HEK293T (cell line): ENCODE measurements at regions not wholly inside any gene's neighbourhood (a gene's known extent, or its start where the extent isn't known, plus 50 kb on each side); places are given as distances from the start of the nearest gene placed in this dataset.

Experiments used
- ARNT ChIP-seq: fragments of 450-650 bp; IDR thresholded peaks from 2 replicates; pipeline ENCODE4 v1.6.1; 2017; ENCODE audit warnings: mild to moderate bottlenecking
- BHLHE40 ChIP-seq: fragments of 450-650 bp; IDR thresholded peaks from 2 replicates; pipeline ENCODE4 v1.6.1; 2016; ENCODE audit warnings: mild to moderate bottlenecking, moderate library complexity, borderline replicate concordance
- ELF4 ChIP-seq: fragments of 450-650 bp; IDR thresholded peaks from 2 replicates; pipeline ENCODE4 v1.6.1; 2017; ENCODE audit warnings: antibody characterized with exemption
- FOXK2 ChIP-seq: fragments of 450-650 bp; IDR thresholded peaks from 2 replicates; pipeline ENCODE4 v1.6.1; 2016; ENCODE audit warnings: mild to moderate bottlenecking
- FOXM1 ChIP-seq: fragments of 450-650 bp; IDR thresholded peaks from 2 replicates; pipeline ENCODE4 v1.6.1; 2017; ENCODE audit warnings: mild to moderate bottlenecking, borderline replicate concordance
- HDGF ChIP-seq: fragments of 450-650 bp; IDR thresholded peaks from 2 replicates; pipeline ENCODE4 v1.6.1; 2017; ENCODE audit warnings: antibody characterized with exemption, borderline replicate concordance
- L3MBTL2 ChIP-seq: fragments of 450-650 bp; conservative IDR thresholded peaks from 2 replicates; pipeline ENCODE4 v1.6.1; 2016; ENCODE audit warnings: mild to moderate bottlenecking
- NFRKB ChIP-seq: fragments of 450-650 bp; IDR thresholded peaks from 2 replicates; pipeline ENCODE4 v1.6.1; 2016; ENCODE audit warnings: mild to moderate bottlenecking, moderate library complexity
- PKNOX1 ChIP-seq: fragments of 450-650 bp; IDR thresholded peaks from 2 replicates; pipeline ENCODE4 v1.6.1; 2016
- SP1 ChIP-seq: fragments of 450-650 bp; IDR thresholded peaks from 2 replicates; pipeline ENCODE4 v1.6.1; 2017
- SUZ12 ChIP-seq: fragments of 450-650 bp; IDR thresholded peaks from 2 replicates; pipeline ENCODE4 v1.6.1; 2016; ENCODE audit warnings: mild to moderate bottlenecking
- TARDBP ChIP-seq: fragments of 450-650 bp; IDR thresholded peaks from 2 replicates; pipeline ENCODE4 v1.6.1; 2016

GRCh38 chr2:64860936-64861335 is 128.3 kb upstream of the SLC1A4 start:
- TF ChIP-seq NFRKB (no peak), FOXM1 (no peak), PKNOX1 (no peak), HDGF (no peak), ELF4 (no peak), BHLHE40 (no peak), SP1 (no peak), TARDBP (no peak), SUZ12 (no peak), FOXK2 (no peak), ARNT (no peak), L3MBTL2 (no peak)
